Left colon (tissue), 2 donors: ENCODE measurements at regions not wholly inside any gene's neighbourhood (a gene's known extent, or its start where the extent isn't known, plus 50 kb on each side); places are given as distances from the start of the nearest gene placed in this dataset.
"Not testable (repeated sequence)": the region's sequence is repeated elsewhere in the genome, so short reads cannot be mapped to it uniquely, and the experiment has no call there.

Source experiments
- ATAC-seq: fragments of 200-7000 bp; cut with Tn5 transposase; one replicate; pipeline ENCODE4 v1.9.1; 2020; ENCODE audit warnings: mild to moderate bottlenecking, moderate library complexity
- DNase-seq, 2 donors: peaks; one replicate each; pipeline ENCODE4 v3.0.0-alpha.2; 2020
- intact Hi-C, 2 donors: fragments of 100-400 bp; cut with DNase I in 1 of 2; cut with micrococcal nuclease in 1 of 2; formaldehyde crosslinking; loops; one replicate each; pipeline versions ENCODE4 v1.11.2 to v1.14.0; 2022; cut with DNase I, micrococcal nuclease
- donor health status: DM: no; HTN: no; CAD: no.
- donor health status: DM: yes; HTN: yes; CAD: no.

DNA sequence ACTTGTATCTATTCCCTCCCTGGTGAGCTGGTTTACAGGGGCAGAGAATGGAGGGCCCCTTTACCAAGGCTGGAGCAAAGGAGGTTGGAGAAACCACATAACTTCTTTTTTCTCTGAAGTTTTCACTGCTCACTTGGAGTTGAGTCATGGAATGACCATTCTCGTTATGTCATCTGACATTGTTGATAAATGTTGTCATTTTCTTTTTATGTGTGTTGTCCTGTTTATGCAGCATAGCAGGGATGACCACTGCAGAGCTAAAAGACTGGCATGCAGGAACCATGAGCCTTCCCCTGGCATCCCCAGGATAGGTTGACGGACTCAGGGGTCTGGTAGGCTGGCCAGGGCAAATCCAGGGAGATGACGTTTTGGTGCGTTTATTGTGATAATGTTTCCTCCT, 256.8 kb upstream of the DDHD1 start:
- DNase-seq = no peak
- ATAC-seq = no peak
- intact Hi-C loops = no loop called here

DNA sequence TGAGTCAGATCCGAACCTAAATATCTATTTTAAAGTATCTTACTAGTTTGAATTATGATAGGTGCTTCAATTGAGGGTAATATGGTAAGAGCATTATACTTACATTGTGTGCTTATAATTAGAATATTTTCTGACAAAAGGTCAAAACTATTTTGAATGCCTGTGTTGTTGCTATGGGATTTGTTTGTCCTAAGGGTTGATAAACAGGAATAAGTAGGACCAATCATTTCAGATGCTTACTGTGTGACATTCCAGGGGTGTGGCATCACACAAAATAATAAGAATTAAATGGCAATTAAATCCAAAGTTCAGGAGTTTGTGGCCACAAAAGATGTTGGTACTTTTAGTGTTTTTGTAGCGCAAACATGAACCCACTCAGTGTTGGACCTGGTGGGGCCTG, 256.2 kb upstream of the DDHD1 start:
- ATAC-seq (no peak), DNase-seq (no peak)
- intact Hi-C loops = no loop called here

DNA sequence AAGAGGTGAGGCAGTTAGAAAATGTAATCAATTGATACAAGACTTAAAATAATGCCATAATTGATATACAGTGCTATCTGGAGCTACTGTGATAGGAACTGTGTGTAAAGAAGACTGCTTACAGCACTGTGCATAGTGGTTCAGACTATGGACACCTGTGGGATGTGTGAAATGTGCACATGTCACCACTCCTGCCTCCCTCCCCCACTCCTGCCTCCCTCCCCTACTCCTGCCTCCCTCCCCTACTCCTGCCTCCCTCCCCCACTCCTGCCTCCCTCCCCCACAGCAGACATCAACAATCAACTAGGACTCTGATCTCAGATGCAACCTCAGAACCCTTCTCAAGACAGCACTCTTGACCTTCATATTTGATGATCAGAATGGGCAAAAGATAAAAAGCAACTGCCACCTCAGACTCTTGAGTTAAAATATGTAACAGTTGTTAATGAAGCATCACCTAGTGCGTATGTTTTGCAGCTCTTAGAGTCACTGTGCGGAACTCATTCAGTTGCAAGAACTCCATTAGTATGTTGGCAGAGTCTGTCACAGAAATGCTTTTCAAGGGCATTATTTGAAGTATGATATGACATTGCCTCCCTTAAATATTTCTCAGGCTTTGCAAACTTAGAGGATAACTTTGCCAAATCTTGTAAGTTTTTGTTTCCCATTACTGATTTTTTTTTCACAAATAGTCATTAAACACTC, 255.2 kb upstream of the DDHD1 start:
- DNase-seq = no peak
- intact Hi-C loops = no loop called here
- ATAC-seq = no peak

DNA sequence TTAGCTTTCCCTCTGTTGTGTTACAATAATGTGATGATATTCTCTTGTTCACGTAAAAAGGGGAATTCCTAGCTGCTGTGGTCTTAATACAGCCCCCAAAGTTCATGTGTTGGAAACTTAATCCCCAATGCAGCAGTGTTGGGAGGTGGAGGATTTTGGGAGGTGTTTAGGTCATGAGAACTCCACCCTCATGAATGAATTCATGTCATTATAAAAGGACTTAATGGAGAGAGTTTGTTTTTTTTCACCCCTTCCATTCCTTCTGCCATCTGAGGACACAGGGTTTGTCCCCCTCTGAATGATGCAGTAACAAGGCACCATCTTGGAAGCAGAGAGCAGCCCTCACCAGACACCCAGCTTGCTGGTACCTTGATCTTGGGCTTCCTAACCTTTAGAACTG, 253.4 kb upstream of the DDHD1 start:
- ATAC-seq = no peak
- DNase-seq = no peak
- intact Hi-C loops = no loop called here

DNA sequence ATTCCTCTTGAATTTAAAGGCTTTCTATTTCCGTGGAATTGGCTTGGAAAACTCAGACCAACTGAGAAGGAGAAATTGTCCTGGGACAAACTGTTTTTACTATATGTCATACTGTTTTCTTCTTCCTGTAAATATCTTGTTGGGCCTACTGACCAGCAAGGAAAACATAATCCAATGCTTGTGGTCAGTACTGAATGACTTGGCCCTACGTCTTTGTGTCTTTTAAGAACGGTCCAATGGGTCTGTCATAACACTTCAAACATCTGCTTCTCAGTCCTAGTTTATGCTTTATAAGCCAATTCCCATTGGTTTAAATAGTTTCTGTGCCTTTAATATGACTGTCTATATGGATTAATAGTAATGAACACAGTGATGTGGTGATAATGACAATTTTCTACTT, 248.5 kb upstream of the DDHD1 start:
- ATAC-seq (no peak), DNase-seq (no peak)
- intact Hi-C loops = no loop called here

DNA sequence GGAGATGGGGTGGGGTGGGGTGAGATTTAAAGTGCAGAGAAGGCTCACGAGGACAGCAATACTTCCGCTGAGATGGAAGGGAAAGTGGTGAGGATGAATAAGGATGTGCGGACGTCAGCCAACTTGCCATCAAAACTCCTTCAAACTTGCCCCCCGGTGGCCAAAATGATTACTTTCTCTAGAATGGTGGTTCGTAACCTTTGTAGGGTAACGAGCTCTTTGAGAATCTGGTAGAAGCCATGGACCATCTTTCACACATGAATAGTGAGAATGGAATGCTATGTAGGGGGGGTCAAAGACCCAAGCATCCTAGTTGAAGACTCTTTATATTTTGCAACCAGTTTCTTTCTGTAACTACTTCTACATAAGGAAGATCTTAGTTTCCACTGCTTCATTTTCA, 245.9 kb upstream of the DDHD1 start:
- ATAC-seq (no peak), DNase-seq (no peak)
- intact Hi-C loops = no loop called here

DNA sequence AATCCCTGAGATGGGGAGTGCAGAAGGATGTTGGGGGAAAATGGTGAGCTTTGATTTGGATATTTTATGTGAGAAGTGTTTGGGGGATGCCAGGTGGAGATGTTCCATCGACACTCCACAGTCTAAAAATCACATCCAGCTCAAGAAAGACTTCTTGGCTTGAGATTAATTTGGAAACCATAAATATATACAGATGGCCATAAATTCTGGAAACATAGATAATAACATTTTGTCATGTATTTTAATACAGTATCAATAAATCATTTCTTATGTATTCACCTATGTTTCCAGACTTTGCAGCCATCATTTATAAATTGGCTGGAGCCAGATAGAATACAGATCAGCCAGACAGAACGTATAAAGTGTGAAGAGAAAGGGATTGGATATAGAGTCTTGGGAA, 245.5 kb upstream of the DDHD1 start:
- intact Hi-C loops = no loop called here
- ATAC-seq = no peak

DNA sequence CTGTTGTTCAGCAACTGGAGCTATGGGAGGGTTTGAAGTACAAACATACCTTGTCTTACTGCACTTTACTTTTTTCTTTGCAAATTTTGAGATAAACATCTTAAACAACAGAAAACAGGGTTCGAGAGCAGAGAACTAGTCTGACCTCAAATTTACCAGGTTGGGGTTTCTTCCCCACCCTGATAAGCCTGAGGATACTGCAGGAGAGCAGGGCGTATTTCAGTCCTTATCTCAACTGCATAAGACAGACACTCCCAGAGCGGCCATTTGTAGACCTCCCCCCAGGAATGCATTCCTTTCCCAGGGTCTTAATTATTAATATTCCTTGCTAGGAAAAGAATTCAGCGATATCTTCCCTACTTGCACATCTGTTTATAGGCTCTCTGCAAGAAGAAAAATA, 242.1 kb upstream of the DDHD1 start:
- intact Hi-C loops, ATAC-seq, DNase-seq: not testable (repeated sequence)

More for the DNA sequence above, 245.5 kb upstream of the DDHD1 start:
- no peak for DNase-seq

DNA sequence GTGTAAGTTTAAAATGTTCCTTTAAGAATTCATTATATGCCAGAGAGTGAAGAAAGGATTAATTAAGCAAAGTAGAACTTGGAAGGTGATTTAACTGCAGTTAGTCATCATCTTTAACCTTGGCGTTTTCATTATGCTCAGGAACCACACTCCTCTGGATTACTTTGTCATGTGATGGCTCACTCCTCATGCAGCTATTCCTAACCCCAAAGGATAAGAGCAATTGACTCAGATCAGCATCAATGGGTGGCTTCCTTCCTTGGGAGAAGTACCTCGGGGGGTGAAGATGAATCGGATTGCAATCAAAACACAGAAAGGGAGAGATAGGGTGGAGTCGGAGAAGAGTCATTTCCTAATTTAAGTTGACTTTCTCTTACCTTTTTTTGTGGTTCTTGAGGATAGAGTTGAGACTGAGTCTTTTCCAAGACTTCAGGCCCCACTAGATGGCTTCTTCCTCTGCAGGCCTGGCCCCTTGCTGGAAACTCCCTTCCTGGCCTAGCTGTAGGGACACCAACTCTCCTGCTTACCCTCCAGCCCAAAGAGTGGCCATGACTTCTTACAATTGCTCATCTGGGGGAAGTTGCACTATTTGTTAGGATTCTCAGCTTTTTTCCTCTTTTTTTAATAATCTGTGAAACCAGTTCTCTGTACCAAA, 238.6 kb upstream of the DDHD1 start:
- no peak for ATAC-seq
- DNase-seq = no peak
- intact Hi-C loops = no loop called here

DNA sequence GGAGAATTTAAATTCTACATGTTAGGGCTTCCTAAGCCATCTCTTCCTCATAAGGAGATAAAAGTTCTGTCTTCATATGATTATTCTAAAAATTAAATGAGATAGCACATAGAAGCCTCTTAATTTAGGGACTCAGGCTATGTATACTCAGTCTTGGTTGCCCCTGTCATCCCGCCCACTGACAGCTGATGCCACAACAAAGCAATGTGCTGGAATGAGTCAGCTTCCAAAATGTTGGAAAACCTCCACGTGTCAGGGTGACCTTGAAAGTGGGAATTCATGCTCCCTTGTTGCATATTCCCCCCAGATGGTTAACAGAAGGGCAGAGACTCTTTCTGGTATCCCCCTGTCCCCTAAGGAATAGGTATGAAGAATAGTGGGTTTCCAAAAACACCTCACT, 238.0 kb upstream of the DDHD1 start:
- intact Hi-C loops = no loop called here
- ATAC-seq (no peak), DNase-seq (no peak)

DNA sequence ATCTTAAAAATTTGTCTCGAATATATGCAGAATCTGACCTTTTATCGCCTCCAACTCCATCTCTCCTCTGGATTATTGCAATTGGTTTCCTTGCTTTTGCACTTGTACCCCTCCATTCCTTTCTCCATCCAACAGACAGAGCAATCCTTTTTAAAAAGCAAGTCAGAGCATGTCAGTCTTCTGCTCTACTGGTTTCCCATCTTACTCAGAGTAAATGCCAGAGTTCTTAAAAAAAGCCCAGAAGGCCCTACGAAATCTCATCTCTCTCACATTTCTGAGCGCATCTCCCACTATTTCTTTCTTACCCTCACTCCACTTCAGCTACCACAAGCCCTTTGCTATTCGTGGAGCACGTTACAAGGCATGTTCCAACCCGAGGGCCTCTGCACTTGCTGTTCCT, 236.9 kb upstream of the DDHD1 start:
- no peak for ATAC-seq
- intact Hi-C loops = no loop called here
- DNase-seq = no peak

DNA sequence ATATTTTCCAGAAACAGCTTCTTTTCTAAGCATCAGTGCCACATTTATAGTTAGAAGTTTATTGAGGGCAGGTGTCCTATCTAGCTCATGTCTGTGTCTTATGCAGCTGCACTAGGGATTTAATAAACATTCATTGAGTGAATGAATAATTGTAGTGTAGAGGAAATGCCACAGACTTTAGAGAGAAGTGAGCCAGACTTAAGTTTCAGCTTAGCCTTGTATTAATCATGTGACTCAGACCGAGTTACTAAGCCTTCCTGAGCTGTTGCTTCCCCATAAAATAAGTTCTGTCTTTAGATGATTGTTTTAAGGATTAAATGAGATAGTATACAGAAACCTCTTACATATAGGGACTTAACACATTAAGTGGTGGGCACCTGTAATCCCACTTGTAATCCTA, 236.1 kb upstream of the DDHD1 start:
- intact Hi-C loops = no loop called here
- no peak for DNase-seq
- ATAC-seq = no peak

DNA sequence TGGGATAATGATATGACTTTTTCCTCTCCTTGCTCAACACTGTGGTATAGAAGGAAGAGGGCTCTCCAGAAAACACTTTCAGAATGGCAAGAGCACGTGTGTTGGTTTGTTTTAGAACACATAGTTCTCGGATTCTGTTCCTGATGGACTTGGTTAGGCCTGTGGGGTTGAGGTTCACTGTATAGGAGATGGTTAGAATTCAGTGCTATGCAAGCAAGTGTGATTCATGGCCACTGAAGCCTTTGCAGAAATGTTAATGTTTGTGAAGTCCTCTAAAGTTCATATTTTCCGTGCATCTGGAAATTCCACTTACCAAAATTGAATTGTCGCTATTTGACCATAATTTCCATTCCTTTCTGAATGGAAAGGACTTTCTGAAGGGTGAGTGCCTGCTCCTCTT, 233.2 kb upstream of the DDHD1 start:
- DNase-seq (no peak), ATAC-seq (no peak)
- intact Hi-C loops = no loop called here

DNA sequence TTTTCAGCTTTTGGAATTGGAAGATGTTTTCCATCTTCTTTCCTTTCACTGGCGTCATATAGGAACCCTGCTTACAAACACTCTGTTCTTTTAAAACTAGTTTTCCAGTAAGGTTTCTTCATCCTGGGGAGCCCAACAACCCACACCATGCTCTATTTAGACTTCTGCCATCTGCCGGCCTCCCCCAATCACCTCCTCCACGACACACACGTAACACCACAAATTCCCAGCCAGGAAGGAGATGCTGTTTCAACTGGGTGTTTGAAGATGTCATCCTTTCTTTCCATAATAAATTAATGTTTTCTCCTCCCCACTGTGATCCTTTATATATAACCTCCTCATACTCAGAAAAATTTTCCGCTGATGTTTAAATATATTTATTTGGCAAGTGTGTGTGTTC, 231.4 kb upstream of the DDHD1 start:
- DNase-seq (no peak), ATAC-seq (no peak)
- intact Hi-C loops = no loop called here

DNA sequence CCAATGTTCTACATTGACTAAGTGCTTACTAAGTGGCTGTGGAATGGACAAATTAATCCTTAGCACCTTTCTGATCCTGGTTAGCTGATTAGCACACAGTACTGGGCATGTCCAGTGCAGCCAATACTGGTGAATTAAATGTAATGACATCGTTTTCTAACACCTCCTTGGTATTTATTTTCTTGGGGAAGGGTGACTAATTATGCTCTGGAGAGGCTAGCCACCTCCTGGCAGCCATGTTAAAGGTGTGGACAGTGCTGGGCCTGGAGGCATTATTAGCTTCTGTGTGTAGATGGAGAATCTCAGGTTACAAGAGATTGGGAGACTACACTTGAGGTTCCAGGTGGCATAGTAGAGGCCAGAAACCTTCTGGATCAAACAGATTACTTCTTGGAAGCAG, 230.9 kb upstream of the DDHD1 start:
- ATAC-seq = no peak
- intact Hi-C loops = no loop called here
- no peak for DNase-seq

DNA sequence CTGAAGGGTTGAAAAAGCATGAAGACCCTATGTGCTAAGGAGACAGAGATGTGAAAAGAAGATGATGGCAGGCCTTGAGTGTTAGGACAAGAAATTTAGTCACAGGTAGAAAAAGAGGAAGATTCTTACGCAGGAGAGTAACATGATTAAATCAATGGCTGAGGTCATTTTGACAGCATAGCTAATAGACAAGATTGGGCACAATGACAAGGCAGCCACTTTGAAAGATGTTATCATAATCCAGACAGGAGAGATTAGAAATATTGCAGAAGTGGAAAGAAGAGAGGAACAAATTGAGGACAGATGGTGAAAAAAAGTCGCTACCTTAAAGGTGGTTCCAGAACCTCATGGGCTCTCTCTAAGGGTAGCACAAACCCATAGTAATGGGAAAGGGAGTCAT, 228.8 kb upstream of the DDHD1 start:
- intact Hi-C loops = no loop called here
- no peak for DNase-seq
- ATAC-seq = no peak

DNA sequence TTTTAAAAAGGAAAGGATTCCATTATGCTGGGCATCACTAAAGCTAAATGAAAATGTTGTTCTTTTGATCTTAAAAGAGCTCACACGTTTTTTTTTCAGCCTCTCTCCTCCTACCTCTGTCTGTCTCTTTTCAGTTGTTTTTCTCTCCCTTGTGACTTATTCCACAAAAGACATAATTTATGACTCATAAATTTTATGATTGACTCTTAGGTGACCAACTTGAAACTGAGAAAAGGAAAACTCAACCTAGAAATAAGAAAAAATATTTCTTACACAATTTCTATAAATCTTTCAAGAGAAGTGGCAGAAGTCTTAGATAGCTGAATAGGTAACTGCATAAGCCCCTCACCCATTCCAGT, 227.7 kb upstream of the DDHD1 start:
- intact Hi-C loops = no loop called here

DNA sequence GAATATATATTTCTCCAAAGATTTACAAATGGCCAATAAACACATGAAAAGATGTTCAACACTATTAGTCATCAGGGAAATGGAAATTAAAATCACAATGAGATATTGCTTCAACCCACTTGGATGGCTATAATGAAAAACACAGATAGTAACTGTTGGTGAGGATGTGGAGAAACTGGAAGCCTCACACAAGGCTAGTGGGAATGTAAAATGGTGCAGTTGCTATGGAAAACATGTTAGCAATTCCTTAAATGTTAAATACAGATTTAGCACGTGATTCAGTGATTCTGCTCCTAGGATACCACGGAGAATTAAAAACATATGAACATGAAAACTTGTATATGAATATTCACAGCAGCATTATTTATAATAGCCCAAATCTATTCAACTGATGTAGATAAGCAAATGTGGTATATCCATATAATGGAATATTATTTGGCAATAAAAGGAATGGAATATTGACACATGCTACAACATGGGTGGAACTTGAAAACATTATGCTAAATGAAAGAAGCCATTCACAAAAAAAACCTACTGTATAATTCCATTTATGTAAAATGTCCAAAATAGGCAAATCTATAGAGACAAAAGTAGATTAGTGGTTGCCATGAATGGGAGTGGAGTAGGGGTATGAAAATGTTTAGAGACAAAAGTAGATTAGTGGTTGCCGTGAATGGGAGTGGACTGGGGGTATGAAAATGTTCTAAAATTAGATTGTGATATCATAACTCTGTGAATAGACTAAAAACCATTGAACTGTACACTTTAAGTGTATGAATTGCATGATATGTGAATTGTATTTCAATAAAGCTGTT, 227.1 kb upstream of the DDHD1 start:
- DNase-seq = no peak
- no peak for ATAC-seq
- intact Hi-C loops = no loop called here

More for the DNA sequence above, 227.7 kb upstream of the DDHD1 start:
- ATAC-seq (no peak), DNase-seq (no peak)

DNA sequence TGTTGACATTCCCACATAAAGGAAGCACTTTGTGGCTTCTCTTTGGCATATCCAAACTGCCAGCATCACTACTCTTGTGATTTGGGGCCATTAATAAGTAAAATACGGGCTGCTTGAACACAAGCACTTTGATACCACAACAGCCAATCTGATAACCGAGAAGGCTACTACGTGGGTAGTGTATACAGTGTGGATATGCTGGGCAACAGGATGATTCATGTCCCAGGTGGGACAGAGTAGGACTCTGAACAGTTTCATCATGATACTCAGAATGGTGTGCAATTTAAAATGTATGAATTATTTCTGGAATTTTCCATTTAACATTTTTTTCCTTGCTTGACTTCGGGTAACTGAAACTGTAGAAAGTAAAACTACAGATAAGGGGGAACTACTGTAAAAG, 225.0 kb upstream of the DDHD1 start:
- intact Hi-C loops = no loop called here
- no peak for DNase-seq
- no peak for ATAC-seq

DNA sequence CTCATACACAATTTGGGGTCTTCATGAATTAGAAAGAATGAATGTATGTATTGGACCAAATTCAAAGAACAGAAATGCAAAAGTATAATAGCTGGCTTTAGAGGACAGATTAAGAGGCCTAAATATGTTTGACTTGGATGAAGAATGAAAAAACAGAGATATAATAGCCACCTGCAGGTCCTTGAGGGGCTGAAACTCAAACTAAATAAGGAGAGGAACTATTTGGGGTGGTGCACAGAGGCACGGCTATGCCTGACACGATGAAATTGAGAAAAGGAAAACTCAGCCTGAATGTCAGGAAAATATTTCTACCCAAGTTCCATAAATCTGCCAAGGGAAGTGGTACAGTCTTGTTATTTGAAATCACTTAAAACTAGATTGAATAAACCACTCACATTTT, 222.9 kb upstream of the DDHD1 start:
- ATAC-seq = no peak
- no peak for DNase-seq
- intact Hi-C loops = no loop called here
